NCI-H128 (cell line): ENCODE measurements at regions not wholly inside any gene's neighbourhood (a gene's known extent, or its start where the extent isn't known, plus 50 kb on each side); places are given as distances from the start of the nearest gene placed in this dataset.
"Not testable (repeated sequence)": the region's sequence is repeated elsewhere in the genome, so short reads cannot be mapped to it uniquely, and the experiment has no call there.

Source experiments
- DNase-seq: peaks from one replicate; lab custom pipeline; 2025; ENCODE audit not compliant: unreplicated experiment; lab: John Stamatoyannopoulos, UW

DNA sequence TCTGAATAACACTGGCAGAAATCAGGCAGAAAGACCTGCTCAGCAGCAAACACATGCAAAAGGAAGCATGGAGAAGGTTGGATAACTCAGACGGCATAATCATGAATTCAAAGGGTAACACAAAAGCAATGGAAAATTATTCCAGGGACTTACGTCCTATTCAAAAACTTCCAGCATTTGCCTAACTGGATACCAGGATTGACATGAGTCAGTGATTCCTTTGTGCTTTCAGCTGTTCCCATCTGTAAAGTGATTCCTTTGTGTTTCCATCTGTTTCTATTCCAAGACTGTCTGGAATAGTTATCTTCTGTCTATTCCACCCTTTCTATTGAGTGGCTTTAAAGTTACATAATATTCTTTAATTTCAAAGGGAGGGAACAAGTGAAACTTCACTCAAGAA is 1361.7 kb upstream of the CDH9 start:
- DNase-seq, result no peak

DNA sequence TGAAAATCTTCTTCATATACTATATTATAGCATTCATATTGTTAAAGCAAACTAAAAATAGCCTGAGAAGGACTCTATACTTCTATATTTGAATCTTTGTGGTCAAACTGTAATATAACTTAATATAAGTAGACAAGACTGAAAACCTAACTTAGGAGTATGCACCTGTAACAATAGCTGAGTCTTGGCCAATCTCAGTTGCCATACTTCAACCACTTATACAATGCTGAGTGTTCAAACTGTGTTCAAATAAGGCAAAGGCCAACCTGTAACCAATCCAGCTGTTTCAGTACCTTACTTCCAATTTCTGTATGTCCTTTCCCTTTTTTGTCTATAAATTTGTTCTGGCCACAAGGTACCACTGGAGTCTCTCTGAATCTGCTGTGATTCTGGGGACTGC is 1360.8 kb upstream of the CDH9 start:
- DNase-seq, result no peak

DNA sequence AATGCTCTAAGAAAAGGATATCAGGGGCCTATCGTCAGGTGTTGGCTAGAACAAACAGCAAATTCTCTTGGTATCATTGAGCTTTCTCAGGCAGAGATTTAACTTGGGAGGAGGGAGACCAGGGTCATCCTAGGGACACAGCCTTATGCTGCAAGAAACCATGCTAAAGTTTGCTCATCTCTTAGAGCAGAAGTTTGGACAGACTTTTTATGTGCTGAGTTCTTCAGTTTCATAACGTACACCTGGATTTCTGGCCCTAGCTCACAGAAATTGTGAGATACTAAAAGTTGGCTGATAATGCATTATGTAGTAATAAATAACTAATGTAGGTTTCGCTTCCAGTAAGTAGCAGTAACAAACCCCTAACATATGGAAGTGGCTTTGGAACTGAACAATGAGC is 1359.8 kb upstream of the CDH9 start:
- DNase-seq, result no peak

DNA sequence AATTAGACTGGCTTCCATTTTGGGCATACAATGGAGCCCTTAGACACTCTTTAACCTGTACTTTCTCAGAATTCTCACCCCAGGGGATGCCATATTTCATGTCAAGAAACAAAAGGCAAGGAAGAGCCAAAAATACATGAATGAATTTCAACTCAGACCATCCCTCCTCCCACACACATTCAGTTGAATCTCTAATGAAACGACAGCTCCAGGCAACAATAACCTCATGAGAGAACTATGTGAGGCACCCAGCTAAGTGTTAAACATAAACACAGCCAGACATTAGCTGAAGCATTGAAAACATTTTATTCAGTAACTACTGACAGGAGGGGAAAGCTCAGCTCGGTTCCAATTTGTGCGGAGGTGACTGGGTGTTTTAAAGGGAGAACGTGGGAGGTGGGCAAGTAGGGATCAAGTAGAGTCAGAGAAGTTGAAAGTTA is 1359.1 kb upstream of the CDH9 start:
- no peak for DNase-seq

DNA sequence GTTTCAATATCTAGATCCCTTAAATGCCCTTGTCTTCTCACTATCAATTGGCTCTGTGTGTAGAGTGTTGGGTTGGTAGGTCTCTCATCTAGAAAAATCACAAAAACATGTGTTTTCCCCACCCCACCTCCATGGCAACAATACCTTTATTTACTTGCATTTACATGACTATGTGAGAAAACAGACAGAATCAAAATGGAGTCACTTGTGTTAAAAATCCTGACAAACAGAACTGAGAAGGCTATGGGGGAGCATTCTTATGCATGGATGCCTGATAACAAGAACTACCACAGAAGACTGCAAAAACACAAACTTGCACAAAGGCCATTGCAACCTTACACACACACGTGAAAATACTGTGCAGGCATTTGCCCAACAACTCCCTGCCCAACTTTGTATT is 1352.9 kb upstream of the CDH9 start:
- no peak for DNase-seq

DNA sequence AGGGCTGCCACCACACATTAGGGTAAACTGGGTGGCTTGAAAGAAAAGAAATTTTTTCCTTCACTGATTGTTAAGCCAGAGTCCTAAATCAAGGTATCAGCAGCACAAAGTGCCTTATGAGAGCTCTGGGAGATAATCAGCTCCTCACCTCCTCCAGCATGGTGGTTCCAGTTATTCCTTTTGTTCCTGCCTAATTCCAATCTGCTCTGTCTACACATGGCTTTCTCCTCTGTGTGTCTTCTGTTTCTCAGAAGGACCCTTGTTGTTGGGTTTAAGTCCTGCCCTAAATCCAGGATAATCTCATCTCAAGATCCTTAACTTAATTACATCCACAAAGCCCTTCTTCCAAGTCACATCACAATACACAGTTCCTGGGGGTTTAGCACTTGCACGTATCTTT is 1352.0 kb upstream of the CDH9 start:
- DNase-seq, result no peak

DNA sequence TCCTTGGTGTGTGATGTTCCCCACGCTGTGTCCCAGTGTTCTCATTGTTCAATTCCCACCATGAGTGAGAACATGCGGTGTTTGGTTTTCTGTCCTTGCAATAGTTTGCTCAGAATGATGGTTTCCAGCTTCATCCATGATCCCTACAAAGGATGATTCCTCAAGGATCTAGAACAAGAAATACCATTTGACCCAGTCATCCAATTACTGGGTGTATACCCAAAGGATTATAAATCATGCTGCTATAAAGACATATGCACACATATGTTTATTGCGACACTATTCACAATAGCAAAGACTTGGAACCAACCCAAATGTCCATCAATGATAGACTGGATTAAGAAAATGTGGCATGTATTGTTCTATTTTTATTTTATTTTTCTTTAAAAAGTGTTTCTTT is 1351.3 kb upstream of the CDH9 start:
- DNase-seq, result not testable (repeated sequence)

DNA sequence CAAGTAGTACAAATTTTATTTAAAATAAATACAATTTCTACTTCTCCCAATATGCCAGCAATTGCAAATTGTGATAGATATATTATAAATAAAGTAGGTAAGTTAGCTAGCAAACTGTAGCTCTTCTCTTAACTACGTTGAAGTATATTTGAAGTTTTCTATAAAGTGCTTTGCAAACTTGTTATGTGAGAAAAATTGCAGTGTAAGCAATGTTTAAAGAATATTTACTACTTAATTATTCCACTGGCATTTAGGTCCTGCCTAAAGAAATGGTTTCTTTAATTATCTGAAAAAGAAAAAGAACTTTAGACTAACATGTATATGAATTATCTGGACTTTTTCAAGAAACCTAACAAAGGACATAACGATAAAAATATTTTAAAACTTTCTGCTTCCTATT is 1350.0 kb upstream of the CDH9 start:
- no peak for DNase-seq

DNA sequence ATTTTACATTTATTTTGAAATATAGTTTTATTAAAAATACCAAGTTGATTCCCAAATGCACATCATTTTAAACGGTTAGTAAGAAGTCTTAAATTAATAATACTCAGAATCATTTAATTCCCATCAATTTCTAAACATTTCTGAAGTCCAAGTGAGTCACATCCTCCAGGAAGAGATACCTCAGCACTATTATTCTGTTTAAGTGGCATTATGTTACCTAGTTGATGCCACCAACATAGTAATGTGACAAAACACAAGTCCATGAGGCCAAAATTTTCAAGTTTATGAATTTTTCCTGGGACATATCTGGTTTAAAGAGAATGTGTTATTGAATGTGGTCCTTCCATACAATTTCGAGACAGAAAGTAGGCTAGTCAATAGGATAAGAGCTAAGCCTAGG is 1348.3 kb upstream of the CDH9 start:
- DNase-seq, result no peak

DNA sequence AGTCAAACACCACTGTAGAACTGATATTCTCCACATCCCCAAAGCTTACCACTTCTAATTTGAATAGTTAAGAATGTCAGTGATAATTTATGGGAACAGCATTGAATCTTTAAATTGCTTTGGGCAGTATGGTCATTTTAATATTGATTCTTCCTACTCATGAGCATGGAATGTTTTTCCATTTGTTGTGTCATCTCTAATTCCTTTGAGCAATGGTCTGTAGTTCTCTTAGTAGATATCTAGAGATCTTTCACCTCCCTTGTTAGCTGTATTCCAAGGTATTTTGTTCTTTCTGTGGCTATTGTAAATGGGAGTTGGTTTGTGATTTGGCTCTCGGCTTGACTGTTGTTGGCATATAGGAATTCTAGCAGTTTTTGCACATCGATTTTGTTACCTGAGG is 1341.8 kb upstream of the CDH9 start:
- DNase-seq, result no peak

DNA sequence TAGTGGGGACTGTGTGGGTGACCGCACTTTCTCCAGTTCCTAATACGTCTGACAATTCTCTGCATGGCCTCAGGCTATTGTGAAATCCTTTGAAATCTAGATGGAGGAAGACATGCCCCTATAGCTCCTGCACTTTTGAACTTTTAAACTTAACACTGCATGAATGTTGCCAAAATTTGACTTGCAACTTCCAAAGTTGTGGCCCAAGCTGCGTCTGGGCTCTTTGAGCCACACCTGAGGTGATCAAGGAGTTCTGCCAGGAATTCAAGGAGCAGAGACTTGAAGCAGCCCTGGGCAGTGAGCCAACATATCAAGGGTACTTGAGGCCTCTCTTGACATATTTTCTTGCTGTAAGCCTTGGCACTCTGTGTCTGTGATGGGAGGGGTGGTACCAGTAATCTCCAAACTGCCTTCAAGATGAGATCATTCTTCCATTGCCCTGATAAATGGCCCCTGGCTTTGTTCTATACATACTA is 1336.1 kb upstream of the CDH9 start:
- peak; percentile 6 for DNase-seq

DNA sequence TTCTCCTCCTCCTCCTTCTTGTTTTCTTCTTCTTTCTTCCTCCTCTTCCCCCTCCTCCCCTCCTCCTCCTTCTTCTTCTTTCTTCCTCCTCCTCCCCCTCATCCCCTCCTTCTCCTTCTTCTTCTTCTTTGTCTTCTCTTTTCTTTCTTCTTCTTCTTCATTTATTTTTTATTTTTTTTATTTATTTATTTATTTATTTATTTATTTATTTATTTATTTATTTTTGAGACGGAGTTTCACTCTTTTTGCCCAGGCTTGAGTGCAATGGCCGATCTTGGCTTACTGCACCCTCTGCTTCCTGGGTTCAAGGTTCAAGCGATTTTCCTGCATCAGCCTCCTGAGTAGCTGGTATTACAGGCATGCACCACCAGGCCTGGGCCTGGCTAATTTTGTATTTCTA is 1332.5 kb upstream of the CDH9 start:
- DNase-seq, result no peak

DNA sequence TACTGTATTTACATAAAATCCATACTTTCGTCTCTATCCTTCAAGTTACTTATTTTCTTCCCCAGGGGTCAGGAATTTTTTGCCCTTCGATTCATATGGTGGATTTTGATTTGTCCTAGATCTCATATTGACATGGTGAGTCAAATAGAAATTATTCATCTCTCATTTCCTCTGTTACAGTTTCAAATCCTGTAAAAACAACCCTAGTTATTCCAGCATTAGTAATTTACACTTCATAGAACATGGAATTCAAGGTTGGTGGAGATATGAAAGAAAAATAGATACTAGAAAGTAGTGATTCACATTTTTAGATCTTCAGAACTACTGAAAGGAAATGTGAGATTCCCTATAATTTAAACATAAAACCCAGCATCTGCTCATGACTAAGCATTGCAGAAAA is 1331.0 kb upstream of the CDH9 start:
- DNase-seq, result no peak

DNA sequence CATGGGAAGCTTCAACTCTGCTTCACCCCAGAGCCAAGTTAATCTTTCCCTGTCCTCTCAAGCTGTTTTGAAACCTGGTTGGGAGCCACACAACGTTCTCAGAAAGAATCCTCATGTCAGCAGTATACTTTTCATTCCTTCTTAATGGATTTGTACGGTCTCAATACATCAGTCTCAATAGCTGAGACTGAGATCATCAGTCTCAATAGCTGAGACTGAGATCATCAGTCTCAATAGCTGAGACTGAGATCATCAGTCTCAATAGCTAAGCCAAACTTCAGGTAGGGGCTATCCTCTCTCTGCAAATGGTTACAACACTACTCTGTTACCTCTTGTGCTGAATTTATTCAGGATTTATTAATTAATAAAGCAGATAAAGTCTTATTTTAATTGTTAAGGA is 1317.4 kb upstream of the CDH9 start:
- DNase-seq, result no peak

DNA sequence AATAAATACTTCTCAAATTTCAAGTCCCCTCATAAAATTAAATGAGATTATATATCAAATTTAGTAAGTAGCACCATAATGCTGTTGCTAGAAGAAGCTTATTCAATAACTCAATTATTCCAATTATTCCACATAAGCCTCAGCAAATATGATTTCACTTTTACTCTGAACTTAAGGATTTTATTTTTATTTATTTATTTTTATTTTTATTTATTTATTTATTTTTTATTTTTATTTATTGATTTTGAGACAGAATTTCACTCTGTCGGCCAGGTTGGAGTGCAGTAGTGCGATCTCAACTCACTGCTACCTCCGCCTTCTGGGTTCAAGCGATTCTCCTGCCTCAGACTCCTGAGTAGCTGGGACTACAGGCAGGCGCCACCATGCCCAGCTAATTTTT is 1308.3 kb upstream of the CDH9 start:
- no peak for DNase-seq

DNA sequence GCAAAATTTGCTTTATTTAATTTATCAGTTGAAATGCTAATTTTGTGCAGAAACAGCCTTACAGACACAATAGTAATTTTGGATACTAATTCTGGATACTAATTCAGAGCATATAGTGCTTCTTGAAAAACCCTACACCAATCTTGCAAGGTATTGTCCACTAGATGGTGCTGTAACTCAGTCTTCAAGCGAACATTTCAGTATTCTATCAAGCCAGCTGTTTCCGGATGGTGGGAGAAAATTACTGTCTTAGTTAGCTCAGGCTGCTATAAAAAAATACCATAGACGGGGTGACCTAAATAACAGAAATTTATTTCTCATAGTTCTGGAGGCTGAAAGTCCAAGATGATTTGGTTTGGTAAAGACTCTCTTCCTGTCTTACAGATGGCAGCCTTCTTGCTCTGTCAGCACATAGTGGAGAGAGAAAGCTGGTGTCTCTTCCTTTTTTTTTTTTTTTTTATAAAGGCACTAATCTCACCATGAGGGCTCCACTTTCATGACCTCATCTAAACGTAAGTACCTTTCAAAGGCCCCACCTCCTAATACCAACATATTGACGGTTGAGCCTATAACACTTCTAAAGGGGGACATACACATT is 1306.5 kb upstream of the CDH9 start:
- no peak for DNase-seq

DNA sequence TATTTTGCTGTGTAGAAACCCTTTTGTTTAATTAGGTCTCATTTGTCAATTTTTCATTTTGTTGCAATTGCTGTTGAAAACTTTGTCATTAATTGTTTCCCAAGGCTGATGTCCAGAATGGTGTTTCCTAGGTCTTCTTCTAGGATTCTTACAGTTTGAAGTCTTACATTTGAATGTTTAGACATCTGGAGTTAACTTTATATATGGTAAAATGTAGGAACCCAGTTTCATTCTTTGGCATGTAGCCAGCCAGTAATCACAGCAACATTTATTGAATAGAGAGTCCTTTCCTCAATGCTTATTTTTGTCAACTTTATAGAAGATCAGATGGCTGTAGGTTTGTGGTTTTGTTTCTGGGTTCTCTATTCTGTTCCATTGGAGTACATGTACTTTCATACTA is 1290.8 kb upstream of the CDH9 start:
- DNase-seq, result no peak

DNA sequence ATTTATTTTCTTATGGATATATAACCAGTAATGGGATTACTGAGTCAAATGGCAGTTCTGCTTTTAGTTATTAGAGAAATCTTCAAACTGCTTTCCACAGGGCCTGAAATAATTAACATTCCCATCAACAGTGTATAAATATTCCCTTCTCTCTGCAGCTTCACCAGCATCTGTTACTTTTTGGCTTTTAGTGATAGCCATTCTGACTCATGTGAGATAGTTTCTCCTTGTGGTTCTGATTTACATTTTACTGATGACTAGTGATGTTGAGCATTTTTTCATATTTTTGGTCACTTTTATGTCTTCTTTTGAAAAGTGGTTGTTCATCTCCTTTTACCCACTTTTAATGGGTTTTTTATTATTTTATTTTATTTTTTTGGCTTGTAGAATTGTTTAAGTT is 1290.3 kb upstream of the CDH9 start:
- DNase-seq, result no peak

DNA sequence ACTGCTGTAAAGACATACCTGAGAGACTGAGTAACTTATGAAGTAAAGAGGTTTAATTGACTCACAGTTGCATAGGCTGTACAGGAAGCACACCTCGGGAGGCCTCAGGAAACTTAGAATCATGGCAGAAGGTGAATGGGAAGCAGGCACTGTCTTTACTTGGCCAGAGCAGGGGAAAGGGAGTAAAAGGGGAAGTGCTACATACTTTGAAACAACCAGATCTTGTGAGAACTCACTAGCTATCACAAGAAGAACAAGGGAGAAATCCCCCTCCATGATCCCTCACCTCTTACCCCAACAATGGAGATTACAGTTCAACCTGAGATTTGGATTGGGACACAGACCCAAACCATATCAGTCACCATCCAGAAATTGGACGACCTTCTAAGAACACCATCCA is 1285.8 kb upstream of the CDH9 start:
- no peak for DNase-seq

DNA sequence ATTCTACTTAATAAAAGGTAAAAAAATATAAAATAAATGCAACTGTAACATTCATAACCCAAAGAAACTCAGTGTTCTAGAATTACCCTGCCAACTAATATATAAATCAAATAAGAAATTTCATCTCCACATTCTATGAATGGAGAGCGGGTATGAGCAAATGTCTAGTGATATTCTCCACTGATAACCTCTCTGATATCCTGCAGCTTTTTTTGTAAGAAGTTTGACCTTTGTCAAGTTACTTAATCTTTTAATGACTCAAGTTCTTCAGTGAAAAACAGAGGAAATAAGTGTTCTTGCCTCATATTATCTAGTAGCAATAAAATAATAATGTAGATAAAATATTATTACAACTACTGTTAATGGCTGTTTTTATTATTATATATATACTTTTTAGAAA is 1275.6 kb upstream of the CDH9 start:
- DNase-seq, result no peak

DNA sequence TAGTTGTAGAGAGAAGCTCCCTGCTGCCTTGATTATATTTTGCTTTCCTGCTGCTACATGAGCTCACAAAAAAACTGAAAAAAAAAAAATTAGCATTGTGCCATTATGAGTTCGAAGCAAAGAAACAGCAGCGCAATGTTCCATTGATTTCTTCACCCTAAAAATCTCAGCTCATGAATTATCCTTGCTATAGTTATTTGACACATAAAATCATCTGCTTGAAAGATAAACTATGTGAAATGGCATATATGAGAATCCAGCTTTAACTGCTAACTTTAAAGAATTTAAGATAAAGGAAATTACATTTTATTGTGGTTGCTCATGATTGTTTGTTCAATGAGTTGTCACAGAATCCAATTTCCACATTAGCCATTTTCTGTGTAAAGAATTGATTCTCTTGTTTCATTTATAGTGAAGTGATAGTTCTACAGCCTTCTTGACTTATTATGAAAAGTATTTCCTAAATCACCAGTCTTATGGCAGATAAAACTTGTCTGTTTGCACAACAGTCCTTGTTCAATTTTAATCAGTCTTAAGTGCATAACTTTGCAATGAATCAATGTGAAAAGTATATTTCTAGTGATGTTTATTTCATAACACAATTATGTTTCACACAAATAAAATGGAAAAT is 1275.0 kb upstream of the CDH9 start:
- no peak for DNase-seq

DNA sequence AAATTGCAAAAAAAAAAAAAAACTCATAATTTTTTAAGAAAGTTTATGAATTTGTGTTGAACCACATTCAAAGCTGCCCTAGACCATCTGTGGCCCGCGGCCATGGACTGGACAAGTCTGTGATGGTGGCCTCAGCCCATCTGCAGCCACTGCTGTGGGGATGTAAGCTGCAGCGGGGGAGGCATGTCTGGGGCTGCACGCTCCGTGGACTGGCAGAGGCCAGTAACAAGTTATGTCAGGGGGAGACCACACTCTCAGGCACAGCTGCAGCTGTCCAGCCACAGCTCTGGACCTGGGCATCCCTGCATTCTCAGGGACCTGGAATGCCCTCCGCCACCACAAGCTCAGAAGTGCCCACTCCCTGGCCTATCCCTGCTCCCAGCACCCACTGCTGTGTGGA is 1272.3 kb upstream of the CDH9 start:
- DNase-seq, result no peak

DNA sequence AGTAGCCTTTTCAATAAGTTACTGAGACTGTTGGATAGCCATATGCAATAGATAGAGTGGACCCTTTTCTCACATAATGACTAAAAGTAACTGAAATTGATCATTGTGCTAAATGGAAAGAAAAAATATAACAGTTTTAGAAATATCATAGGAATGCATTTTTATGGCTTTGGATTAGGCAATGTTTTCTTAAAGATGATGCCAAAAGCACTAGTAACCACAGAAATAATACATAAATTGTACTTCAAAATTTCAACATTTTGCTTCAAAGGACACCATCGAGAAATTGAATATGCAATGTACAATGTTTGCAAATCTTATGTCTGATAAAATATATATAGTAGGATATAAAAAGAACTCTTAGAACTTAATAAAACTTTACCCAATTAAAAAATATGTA is 1267.5 kb upstream of the CDH9 start:
- no peak for DNase-seq
